ENCODE measurements at regions not wholly inside any gene's neighbourhood (a gene's known extent, or its start where the extent isn't known, plus 50 kb on each side); places are given as distances from the start of the nearest gene placed in this dataset.
"Not testable (repeated sequence)": the region's sequence is repeated elsewhere in the genome, so short reads cannot be mapped to it uniquely, and the experiment has no call there.

- H3K4me3 ChIP-seq (ENCODE audit: low read depth, low read length); DNase-seq (ENCODE audit: low read depth): not testable (repeated sequence)
Observed at GRCh38 chr10:22467393-22467792, 122.1 kb downstream of the SPAG6 start.

- no peak for DNase-seq (ENCODE audit: low read depth)
- H3K4me3 ChIP-seq (ENCODE audit: low read depth, low read length), result no peak overlapping the region
- TF ChIP-seq, protein P1, sequence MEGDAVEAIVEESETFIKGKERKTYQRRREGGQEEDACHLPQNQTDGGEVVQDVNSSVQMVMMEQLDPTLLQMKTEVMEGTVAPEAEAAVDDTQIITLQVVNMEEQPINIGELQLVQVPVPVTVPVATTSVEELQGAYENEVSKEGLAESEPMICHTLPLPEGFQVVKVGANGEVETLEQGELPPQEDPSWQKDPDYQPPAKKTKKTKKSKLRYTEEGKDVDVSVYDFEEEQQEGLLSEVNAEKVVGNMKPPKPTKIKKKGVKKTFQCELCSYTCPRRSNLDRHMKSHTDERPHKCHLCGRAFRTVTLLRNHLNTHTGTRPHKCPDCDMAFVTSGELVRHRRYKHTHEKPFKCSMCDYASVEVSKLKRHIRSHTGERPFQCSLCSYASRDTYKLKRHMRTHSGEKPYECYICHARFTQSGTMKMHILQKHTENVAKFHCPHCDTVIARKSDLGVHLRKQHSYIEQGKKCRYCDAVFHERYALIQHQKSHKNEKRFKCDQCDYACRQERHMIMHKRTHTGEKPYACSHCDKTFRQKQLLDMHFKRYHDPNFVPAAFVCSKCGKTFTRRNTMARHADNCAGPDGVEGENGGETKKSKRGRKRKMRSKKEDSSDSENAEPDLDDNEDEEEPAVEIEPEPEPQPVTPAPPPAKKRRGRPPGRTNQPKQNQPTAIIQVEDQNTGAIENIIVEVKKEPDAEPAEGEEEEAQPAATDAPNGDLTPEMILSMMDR (IDR thresholded peaks at IDR 0.05; ENCODE audit: low read depth, low read length, missing control alignments), result no peak
Observed at GRCh38 chr10:22468570-22469320, 123.4 kb downstream of the SPAG6 start.

DNA sequence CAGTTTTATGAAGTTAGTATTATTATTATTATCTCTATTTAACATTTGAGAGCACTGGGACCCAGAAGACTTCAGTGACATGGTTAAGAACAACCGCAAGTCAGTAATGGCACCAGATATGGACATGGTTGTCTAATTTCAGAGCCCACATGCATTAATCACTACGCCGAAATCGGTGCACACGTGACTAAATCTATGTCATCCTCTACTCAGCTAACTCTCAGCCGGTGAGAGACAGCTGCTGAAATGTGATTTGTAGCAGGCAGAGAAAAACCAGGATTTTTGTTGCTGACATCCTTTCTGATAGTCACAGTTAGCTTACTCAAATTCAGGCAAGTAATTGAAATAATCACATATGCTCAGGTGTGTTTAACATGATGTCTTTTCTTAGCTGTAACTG, 127.7 kb downstream of the SPAG6 start:
- DNase-seq (ENCODE audit: low read depth), result no peak
- TF ChIP-seq, protein P1 (IDR thresholded peaks at IDR 0.05; ENCODE audit: low read depth, low read length, missing control alignments), result no peak
- no peak overlapping the region for H3K4me3 ChIP-seq (ENCODE audit: low read depth, low read length)

DNA sequence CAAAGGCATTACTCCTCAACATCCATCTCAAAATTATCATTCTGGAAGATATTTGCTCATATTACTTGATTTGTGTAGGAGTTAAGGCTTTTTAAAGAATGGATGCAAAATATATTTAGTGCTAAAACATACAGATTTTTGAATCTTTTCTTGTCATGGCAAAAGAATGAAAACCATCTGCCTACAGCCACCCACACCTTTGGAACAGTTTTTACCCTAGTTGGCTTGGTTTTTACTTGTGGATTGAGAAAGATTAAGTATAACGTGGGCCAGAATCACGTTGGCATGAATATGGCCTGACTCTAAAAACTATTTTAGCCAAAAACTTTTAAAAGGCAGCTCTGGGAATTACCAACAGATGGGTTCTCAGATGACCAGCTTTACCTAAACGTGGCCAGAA, 128.2 kb downstream of the SPAG6 start:
- DNase-seq (ENCODE audit: low read depth), result no peak
- H3K4me3 ChIP-seq (ENCODE audit: low read depth, low read length), result no peak overlapping the region
- TF ChIP-seq, protein P1 (IDR thresholded peaks at IDR 0.05; ENCODE audit: low read depth, low read length, missing control alignments), result no peak

- DNase-seq (ENCODE audit: low read depth), result no peak
- TF ChIP-seq, protein P1 (IDR thresholded peaks at IDR 0.05; ENCODE audit: low read depth, low read length, missing control alignments), result no peak
- peak overlapping the region; percentile 40 for H3K4me3 ChIP-seq (ENCODE audit: low read depth, low read length)
Observed at GRCh38 chr10:22475651-22476600, 130.6 kb downstream of the SPAG6 start.

DNA sequence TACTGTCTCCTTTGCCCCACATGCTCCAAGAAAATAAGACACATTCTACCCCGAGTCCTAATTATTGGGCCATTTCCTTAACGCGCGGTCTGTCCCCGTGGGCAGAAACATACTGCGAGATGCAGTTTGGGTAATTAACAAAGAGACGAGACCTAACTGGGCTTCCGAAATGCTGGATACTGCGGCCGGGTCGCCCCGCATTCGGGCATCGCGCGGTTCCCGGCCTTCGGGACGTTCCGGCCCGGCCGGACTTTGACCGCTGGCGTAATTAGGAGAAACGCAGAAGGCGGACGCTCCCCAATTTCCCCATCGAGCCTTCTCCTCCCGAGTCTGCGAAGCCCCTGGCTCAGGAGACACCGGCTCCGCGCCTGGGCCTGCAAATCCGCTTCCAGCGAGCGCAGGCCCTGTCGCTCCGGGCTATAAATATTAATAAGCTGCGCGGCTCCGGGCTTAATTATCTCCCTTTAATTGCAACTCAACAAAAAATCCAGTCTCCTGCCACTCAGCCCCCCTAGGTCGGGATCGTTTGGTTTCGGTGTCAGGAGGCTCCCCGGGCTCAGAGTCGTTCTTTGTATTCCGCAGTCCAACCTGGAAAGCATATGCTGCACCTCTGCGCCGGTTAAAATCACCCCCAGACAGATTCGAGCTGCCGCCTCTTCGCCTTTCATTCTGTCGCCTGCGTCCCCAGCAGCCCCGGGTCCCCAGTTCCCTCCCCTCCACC, 131.5 kb downstream of the SPAG6 start:
- H3K4me3 ChIP-seq (ENCODE audit: low read depth, low read length), result peak overlapping the region; percentile 40
- TF ChIP-seq, protein P1 (IDR thresholded peaks at IDR 0.05; ENCODE audit: low read depth, low read length, missing control alignments), result no peak
- no peak for DNase-seq (ENCODE audit: low read depth)
